ENCODE measurements at regions not wholly inside any gene's neighbourhood (a gene's known extent, or its start where the extent isn't known, plus 50 kb on each side); places are given as distances from the start of the nearest gene placed in this dataset.

DNA sequence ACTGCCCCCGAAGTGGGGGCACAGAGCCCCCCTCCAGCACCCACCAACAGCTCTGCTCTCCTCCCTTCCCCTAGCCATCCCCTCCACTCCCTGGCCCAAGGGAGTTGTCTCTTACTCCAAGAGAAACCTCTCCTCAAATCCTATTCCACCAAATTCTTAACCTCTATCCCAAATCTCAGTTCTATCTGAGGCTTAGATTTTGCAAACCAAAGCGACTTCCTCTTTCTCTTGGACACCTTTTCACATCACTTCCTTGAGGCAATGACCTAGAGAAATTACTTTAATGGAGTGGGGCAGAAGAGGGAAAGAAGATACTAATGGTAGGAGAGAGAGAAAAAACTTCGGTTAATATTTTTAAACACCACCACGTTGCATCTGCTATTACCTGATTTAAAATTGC, 167.2 kb downstream of the SS18 start:
- no peak for TF ChIP-seq POLR2A (IDR thresholded peaks at IDR 0.05; ENCODE audit: low read depth, low read length)
- TF ChIP-seq TAF1 (IDR thresholded peaks at IDR 0.05; ENCODE audit: borderline replicate concordance, low read depth, low read length), result no peak

All from GM12892 (cell line).